Fibroblast of the conjunctiva (primary cell): ENCODE measurements at regions not wholly inside any gene's neighbourhood (a gene's known extent, or its start where the extent isn't known, plus 50 kb on each side); places are given as distances from the start of the nearest gene placed in this dataset.
A peak's percentile ranks its signal among the peaks of the same experiment; 100 is the strongest.
"Not testable (repeated sequence)": the region's sequence is repeated elsewhere in the genome, so short reads cannot be mapped to it uniquely, and the experiment has no call there.

Source experiments
- DNase-seq: peaks from one replicate; pipeline ENCODE4 v3.0.0-alpha.2; 2010; ENCODE audit warnings: low read depth

GRCh38 chr2:224174990-224175389 is 135.9 kb upstream of the SERPINE2 start:
- DNase-seq, result no peak

- no peak for DNase-seq
Observed at GRCh38 chr2:224174521-224174920, 135.4 kb upstream of the SERPINE2 start.

- no peak for DNase-seq
Observed at GRCh38 chr2:224173933-224174332, 134.8 kb upstream of the SERPINE2 start.

- DNase-seq, result no peak
Observed at GRCh38 chr2:224173210-224173609, 134.1 kb upstream of the SERPINE2 start.

GRCh38 chr2:224171226-224171625 is 132.1 kb upstream of the SERPINE2 start:
- DNase-seq, result no peak

- DNase-seq, result no peak
Observed at GRCh38 chr2:224169847-224170246, 130.8 kb upstream of the SERPINE2 start.

GRCh38 chr2:224167781-224168180 is 128.7 kb upstream of the SERPINE2 start:
- not testable (repeated sequence) for DNase-seq

GRCh38 chr2:224166654-224167053 is 127.6 kb upstream of the SERPINE2 start:
- no peak for DNase-seq

GRCh38 chr2:224165901-224166319 is 126.8 kb upstream of the SERPINE2 start:
- no peak for DNase-seq

- DNase-seq, result no peak
Observed at GRCh38 chr2:224163566-224164307, 124.7 kb upstream of the SERPINE2 start.

- DNase-seq, result peak; percentile 16
Observed at GRCh38 chr2:224162122-224162521, 123.0 kb upstream of the SERPINE2 start.

GRCh38 chr2:224161712-224162111 is 122.6 kb upstream of the SERPINE2 start:
- DNase-seq, result no peak

GRCh38 chr2:224160917-224161316 is 121.8 kb upstream of the SERPINE2 start:
- no peak for DNase-seq

GRCh38 chr2:224159345-224159928 is 120.4 kb upstream of the SERPINE2 start:
- no peak for DNase-seq

- DNase-seq, result no peak
Observed at GRCh38 chr2:224158831-224159230, 119.7 kb upstream of the SERPINE2 start.

- DNase-seq, result no peak
Observed at GRCh38 chr2:224158061-224158460, 119.0 kb upstream of the SERPINE2 start.

GRCh38 chr2:224157655-224158054 is 118.6 kb upstream of the SERPINE2 start:
- DNase-seq, result no peak

GRCh38 chr2:224156436-224156835 is 117.3 kb upstream of the SERPINE2 start:
- DNase-seq, result no peak

- no peak for DNase-seq
Observed at GRCh38 chr2:224155896-224156295, 116.8 kb upstream of the SERPINE2 start.

GRCh38 chr2:224155371-224155770 is 116.3 kb upstream of the SERPINE2 start:
- DNase-seq, result no peak

GRCh38 chr2:224151680-224152310 is 112.7 kb upstream of the SERPINE2 start:
- DNase-seq, result no peak

- DNase-seq, result no peak
Observed at GRCh38 chr2:224151161-224151560, 112.1 kb upstream of the SERPINE2 start.

- not testable (repeated sequence) for DNase-seq
Observed at GRCh38 chr2:224148058-224148457, 109.0 kb upstream of the SERPINE2 start.
